NCI-H2107 (cell line): ENCODE measurements at regions not wholly inside any gene's neighbourhood (a gene's known extent, or its start where the extent isn't known, plus 50 kb on each side); places are given as distances from the start of the nearest gene placed in this dataset.

Experiments used
- DNase-seq: peaks from one replicate; lab custom pipeline; 2025; lab: John Stamatoyannopoulos, UW

GRCh38 chr13:109363431-109363830 is 423.0 kb downstream of the IRS2 start:
- no peak for DNase-seq

DNA sequence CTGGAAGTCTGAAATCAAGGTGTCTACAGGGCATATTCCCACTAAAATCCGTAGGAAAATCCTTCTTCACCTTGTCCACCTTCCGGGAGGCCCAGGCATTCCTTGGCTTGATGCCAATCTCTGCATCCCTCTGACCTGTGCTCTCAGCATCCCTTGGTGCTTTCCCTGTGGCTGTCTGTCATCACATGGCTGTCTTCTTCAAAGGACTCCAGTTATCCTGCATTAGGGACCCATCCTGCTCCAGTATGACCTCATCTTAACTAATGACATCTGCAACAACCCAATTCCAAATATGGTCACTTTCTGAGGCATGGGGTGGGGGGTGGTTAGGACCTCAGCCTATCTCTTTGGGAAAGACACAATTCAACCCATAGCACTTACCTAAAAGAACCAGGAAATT is 423.8 kb downstream of the IRS2 start:
- no peak for DNase-seq

DNA sequence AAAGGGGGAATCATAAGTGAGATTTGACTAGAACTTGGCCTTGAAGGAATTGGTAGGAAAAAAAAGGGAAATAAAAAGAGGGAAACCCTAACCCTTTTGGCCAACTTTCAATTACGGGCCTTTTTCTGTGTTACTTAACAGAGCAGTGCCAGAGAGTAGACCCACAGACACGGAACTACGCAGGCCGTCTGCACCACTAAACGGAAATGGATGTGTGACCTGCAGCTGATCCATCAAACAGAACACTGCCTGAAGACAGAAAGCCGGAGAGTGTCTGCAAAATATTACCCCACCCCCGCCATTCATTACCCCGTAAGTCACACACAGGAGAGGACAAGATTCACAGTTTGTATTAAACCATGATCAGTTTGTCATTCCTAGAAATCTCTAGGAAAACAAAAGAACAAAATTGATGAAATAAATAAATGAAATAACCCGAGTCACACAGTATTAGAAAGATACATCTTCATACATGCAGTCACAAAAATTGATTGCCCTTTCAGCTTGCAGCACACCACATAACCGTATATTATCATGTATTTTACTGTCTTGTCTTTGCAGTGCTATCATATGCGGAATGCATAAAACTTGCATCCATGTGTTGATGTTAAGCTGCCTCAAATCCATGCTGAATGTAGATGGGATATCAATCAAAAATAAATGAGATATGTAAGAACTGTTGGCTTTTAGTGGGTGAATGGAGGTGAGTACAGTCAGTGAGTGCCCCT is 424.7 kb downstream of the IRS2 start:
- no peak for DNase-seq

DNA sequence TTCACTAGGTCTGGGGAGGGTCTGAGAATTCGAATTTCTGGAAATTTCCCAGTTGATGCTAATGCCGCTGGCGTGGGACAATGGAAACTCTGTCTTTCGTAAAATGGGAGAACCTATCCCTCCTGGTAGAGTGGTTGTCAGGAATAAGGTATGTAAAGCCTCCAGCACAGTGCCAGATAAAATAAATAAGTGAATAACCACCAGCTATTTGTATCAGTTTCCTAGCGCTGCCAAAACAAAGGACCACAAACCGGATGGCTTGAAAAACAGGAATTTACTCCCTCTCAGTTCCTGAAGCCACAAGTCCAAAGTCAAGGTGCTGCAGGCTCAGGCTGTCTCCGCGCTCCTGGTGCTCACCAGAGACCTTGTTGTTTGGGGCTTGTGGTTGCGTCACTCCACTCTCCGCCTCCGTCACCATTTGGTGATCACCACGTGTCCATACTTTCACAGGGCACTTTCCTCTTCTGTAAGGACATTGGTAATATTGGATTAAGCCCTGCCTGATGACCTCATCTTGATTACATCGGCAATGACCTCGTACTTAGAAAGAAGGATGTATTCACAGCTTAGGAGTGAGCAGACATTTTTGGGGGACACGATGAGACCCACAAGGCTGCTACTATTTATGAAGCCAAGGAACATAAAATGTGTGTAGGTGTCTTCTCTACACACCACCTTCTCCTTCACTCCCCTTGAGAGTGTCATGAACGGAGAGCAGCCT is 428.5 kb downstream of the IRS2 start:
- no peak for DNase-seq

- DNase-seq: peak; percentile 12
Measured at GRCh38 chr13:109355875-109356434, 430.4 kb downstream of the IRS2 start.

DNA sequence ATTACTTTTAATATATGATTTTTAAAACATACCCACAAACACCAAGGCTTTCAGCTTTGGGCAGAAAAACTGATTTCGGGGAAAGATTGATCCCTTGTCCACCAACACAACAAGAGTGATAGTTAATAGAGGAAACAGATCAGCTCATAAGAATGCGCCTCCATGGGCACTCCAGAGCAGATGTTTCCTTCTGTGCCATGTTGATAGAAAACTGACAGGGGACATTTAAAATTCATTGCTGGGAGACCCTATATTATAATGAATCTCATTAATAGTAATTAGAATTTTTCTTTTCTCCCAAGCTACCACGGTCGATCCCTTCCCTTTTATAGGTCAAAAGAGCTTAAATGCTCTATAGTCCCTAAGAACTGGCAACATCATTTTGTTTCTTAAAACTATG is 431.2 kb downstream of the IRS2 start:
- DNase-seq: no peak

GRCh38 chr13:109351236-109351635 is 435.1 kb downstream of the IRS2 start:
- DNase-seq: no peak

GRCh38 chr13:109348519-109349258 is 437.7 kb downstream of the IRS2 start:
- DNase-seq: no peak

DNA sequence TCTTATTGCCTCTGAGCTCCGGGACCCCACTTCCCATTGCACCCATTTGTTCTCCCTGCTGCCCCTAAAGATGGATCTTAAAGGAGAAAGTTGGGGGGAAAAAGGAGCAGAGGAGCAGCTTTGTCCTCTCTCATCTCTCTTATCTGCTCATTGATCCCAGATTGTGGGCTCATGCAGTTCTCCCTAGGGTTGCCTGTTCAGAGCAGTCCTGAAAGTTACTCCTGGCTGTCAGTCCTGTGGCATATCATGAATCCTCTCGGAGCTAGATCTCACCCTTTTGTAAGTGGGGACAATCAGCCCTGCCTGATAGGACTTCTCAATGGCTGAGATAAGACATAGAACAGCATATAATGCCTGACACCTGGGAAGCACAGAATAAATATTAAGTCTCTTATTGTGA is 440.3 kb downstream of the IRS2 start:
- DNase-seq: no peak

DNA sequence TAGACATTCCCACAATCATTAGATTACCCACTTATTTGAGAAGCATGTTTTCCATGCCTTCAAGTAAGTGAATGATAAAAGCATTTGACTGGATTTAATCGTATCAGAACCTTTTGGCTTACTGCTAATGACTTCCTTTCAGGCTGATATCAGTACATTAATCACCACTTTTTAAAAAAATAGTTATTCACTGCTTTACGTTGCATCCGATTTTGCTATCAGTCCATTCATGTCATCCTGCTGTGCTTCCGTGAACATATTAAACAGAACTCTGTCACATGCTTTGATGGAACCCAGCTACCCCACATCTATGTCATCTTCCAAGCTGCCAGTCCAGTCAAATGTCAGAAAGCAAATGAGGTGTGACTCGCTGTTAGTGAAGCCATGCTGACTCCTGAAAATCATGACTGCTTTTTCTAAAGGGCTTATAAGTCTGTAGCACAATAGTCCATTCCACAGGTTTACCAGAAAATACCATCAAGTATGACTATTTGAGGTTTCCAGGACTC is 440.9 kb downstream of the IRS2 start:
- DNase-seq: no peak

- no peak for DNase-seq
Measured at GRCh38 chr13:109344552-109345157, 441.7 kb downstream of the IRS2 start.

- DNase-seq: no peak
Measured at GRCh38 chr13:109336730-109337129, 449.7 kb downstream of the IRS2 start.

GRCh38 chr13:109333893-109334651 is 452.3 kb downstream of the IRS2 start:
- no peak for DNase-seq

GRCh38 chr13:109332506-109333499 is 453.6 kb downstream of the IRS2 start:
- DNase-seq: no peak

- DNase-seq: peak; percentile 34
Measured at GRCh38 chr13:109331898-109332297, 454.5 kb downstream of the IRS2 start.

DNA sequence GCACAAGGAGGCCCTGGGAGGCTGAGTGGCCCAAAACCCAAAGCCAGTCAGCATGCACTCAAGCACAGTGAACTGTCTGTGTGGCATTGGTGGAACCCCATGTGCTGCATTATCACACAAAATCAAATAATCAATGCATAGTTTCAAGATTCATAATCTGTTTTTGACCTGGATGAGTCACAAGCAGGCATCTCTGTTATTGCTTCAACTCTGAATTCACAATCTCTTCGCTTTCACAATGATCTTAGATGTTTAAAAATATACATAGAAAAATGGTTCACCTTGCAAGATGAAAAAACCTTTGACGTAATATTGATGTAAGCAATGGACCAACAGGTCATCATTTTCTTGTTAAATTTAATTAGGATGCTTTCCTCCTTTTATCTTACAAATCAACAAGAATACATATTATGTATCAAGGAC is 455.4 kb downstream of the IRS2 start:
- no peak for DNase-seq

GRCh38 chr13:109330123-109330522 is 456.3 kb downstream of the IRS2 start:
- DNase-seq: no peak

DNA sequence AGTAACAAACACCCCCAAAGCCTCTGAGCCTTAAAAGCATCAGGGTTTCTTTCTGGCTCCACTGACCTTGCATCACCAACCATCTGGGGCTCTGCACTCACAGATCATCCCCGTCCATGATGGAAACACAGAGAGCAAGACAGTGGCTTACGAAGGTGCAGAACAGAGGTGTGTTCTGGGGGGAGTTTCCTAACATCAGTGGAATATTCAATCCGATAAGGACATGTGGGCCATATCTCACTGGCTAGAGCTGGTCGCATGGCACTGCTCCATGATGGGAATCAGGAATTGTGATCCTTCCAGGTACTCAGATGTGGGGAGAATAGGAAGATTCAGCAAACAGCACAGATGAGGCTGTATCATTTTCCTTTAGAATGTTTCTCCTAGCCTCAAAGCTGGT is 457.2 kb downstream of the IRS2 start:
- no peak for DNase-seq

- no peak for DNase-seq
Measured at GRCh38 chr13:109326601-109327000, 459.8 kb downstream of the IRS2 start.

DNA sequence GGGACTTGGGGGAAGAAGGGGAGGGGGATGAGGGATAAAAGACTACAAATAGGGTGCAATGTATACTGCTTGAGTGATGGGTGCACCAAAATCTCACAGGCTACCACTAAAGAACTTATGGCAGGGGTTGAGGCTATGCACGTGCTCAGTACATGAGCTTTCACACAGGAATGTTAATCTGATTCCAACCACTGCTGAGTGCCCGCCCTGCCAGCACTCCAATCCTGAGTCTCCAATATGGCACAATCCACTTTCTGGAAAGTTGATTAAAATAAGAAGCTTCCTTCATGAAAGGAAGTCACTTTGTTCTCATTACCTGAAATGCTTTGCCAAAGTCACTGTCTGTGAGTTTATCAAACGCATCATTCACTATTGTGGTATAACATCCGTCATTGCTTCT is 463.0 kb downstream of the IRS2 start:
- no peak for DNase-seq
